MM.1S (cell line): ENCODE measurements at regions not wholly inside any gene's neighbourhood (a gene's known extent, or its start where the extent isn't known, plus 50 kb on each side); places are given as distances from the start of the nearest gene placed in this dataset.

Experiments used
- DNase-seq: peaks from one replicate; pipeline ENCODE4 v3.0.0-alpha.2; 2015
- H2AFZ ChIP-seq: fragments of 300-600 bp; sonication (generic); 2 replicates; pipeline ENCODE4 v1.6.0; 2016; ENCODE audit warnings: antibody characterized with exemption, low read length
- H3F3A ChIP-seq: fragments of 300-600 bp; sonication (generic); 2 replicates; pipeline ENCODE4 v1.6.1; 2016; ENCODE audit warnings: mild to moderate bottlenecking, antibody characterized with exemption, low read length, moderate library complexity, mixed read lengths; ENCODE audit not compliant: insufficient read depth
- H3K27ac ChIP-seq: fragments of 300-600 bp; sonication (generic); 2 replicates; pipeline ENCODE4 v1.5.1; 2016; ENCODE audit warnings: mild to moderate bottlenecking, low read length
- H3K27me3 ChIP-seq: fragments of 300-600 bp; sonication (generic); replicated peaks from 2 replicates; pipeline ENCODE4 v1.6.0; 2016; ENCODE audit warnings: low read length; ENCODE audit not compliant: insufficient read depth
- H3K36me3 ChIP-seq: fragments of 300-600 bp; sonication (generic); replicated peaks from 2 replicates; pipeline ENCODE4 v1.6.1; 2016; ENCODE audit warnings: mild to moderate bottlenecking, low read length, mixed read lengths; ENCODE audit not compliant: insufficient read depth
- H3K4me1 ChIP-seq: fragments of 300-600 bp; sonication (generic); 2 replicates; pipeline ENCODE4 v1.6.1; 2016; ENCODE audit warnings: low read length, mixed read lengths
- H3K4me2 ChIP-seq: fragments of 300-600 bp; sonication (generic); 2 replicates; pipeline ENCODE4 v1.6.0; 2016; ENCODE audit warnings: low read depth, low read length
- H3K4me3 ChIP-seq: fragments of 300-600 bp; sonication (generic); 2 replicates; pipeline ENCODE4 v1.5.1; 2016; ENCODE audit warnings: low read length, mixed read lengths
- H3K79me2 ChIP-seq: fragments of 300-600 bp; sonication (generic); 2 replicates; pipeline ENCODE4 v1.6.1; 2016; ENCODE audit warnings: mixed run types, low read length, mixed read lengths
- H3K9ac ChIP-seq: fragments of 300-600 bp; sonication (generic); 2 replicates; pipeline ENCODE4 v1.6.1; 2016; ENCODE audit warnings: low read length, mixed read lengths
- H3K9me2 ChIP-seq: fragments of 300-600 bp; sonication (generic); replicated peaks from 2 replicates; pipeline ENCODE4 v1.6.1; 2016; ENCODE audit warnings: mild to moderate bottlenecking, low read length, mixed read lengths; ENCODE audit not compliant: insufficient read depth
- H3K9me3 ChIP-seq: fragments of 300-600 bp; sonication (generic); replicated peaks from 2 replicates; pipeline ENCODE4 v1.6.1; 2016; ENCODE audit warnings: mild to moderate bottlenecking, low read length, mixed read lengths; ENCODE audit not compliant: insufficient read depth
- H4K20me1 ChIP-seq: fragments of 300-600 bp; sonication (generic); 2 replicates; pipeline ENCODE4 v1.6.1; 2016; ENCODE audit warnings: mild to moderate bottlenecking, low read length, moderate library complexity, mixed read lengths; ENCODE audit not compliant: insufficient read depth
- CTCF ChIP-seq: fragments of 300-600 bp; sonication (generic); IDR thresholded peaks from 2 replicates; pipeline ENCODE4 v1.5.1; 2016; ENCODE audit warnings: antibody characterized with exemption, low read length, mixed read lengths
- EZH2 ChIP-seq: fragments of 300-600 bp; sonication (generic); optimal IDR thresholded peaks from 2 replicates; pipeline ENCODE3; 2017; ENCODE audit warnings: low read depth, mild to moderate bottlenecking, antibody characterized with exemption, low read length, mixed read lengths
- EZH2phosphoT487 ChIP-seq: fragments of 300-600 bp; sonication (generic); IDR thresholded peaks from 2 replicates; pipeline ENCODE4 v1.6.1; 2018; ENCODE audit warnings: antibody characterized with exemption, low read length

- no peak overlapping the region for H3K4me2 ChIP-seq
- no peaks in the 10 kb centered on the region for H3K36me3 ChIP-seq
- no peak for TF ChIP-seq EZH2
- TF ChIP-seq CTCF: no peak
- no peak for TF ChIP-seq EZH2phosphoT487
- no peaks in the 10 kb centered on the region for H3K4me1 ChIP-seq
- H3K27me3 ChIP-seq: no peaks in the 10 kb centered on the region
- H3K27ac ChIP-seq: no peak overlapping the region
- no peaks in the 10 kb centered on the region for H3F3A ChIP-seq
- no peak for DNase-seq
- no peak overlapping the region for H3K9ac ChIP-seq
- no peaks in the 10 kb centered on the region for H3K79me2 ChIP-seq
- H3K9me3 ChIP-seq: no peaks in the 10 kb centered on the region
- no peaks in the 10 kb centered on the region for H4K20me1 ChIP-seq
- no peak overlapping the region for H2AFZ ChIP-seq
- no peaks in the 10 kb centered on the region for H3K9me2 ChIP-seq
- H3K4me3 ChIP-seq: no peak overlapping the region
Observed at GRCh38 chr10:59072038-59072437, 104.4 kb upstream of the PHYHIPL start.

GRCh38 chr10:59073456-59074053, 102.9 kb upstream of the PHYHIPL start:
- H3K9ac ChIP-seq: no peak overlapping the region
- H3K27ac ChIP-seq: no peak overlapping the region
- H3K4me2 ChIP-seq: no peak overlapping the region
- H3K9me2 ChIP-seq: no peaks in the 10 kb centered on the region
- no peak for DNase-seq
- no peaks in the 10 kb centered on the region for H3F3A ChIP-seq
- no peak for TF ChIP-seq CTCF
- no peak for TF ChIP-seq EZH2phosphoT487
- TF ChIP-seq EZH2: no peak
- H2AFZ ChIP-seq: no peak overlapping the region
- no peaks in the 10 kb centered on the region for H3K4me1 ChIP-seq
- H3K79me2 ChIP-seq: no peaks in the 10 kb centered on the region
- no peaks in the 10 kb centered on the region for H4K20me1 ChIP-seq
- H3K9me3 ChIP-seq: no peaks in the 10 kb centered on the region
- no peaks in the 10 kb centered on the region for H3K36me3 ChIP-seq
- no peak overlapping the region for H3K4me3 ChIP-seq
- H3K27me3 ChIP-seq: no peaks in the 10 kb centered on the region

GRCh38 chr10:59075576-59075975, 100.9 kb upstream of the PHYHIPL start:
- Histone ChIP-seq H3K9me2 (no peaks in the 10 kb centered on the region), H3K4me3 (no peak overlapping the region), H3K4me2 (no peak overlapping the region), H3K9ac (no peak overlapping the region), H3K27ac (no peak overlapping the region), H2AFZ (no peak overlapping the region), H3K36me3 (no peaks in the 10 kb centered on the region), H3K79me2 (no peaks in the 10 kb centered on the region), H3F3A (no peaks in the 10 kb centered on the region), H3K4me1 (no peaks in the 10 kb centered on the region), H3K27me3 (no peaks in the 10 kb centered on the region), H4K20me1 (no peaks in the 10 kb centered on the region), H3K9me3 (no peaks in the 10 kb centered on the region)
- TF ChIP-seq CTCF (no peak), EZH2 (no peak), EZH2phosphoT487 (no peak)
- DNase-seq: no peak
